ENCODE measurements at regions not wholly inside any gene's neighbourhood (a gene's known extent, or its start where the extent isn't known, plus 50 kb on each side); places are given as distances from the start of the nearest gene placed in this dataset.

GRCh38 chr15:70504299-70504951 lies 258.9 kb downstream of the UACA start:
- no peak for TF ChIP-seq SIN3A (conservative IDR thresholded peaks at IDR 0.05 in 1 of 2, IDR thresholded peaks at IDR 0.05 in 1 of 2; ENCODE audit: low read depth in 1 of 2, low read length in 2 of 2)
- no peak for TF ChIP-seq SP1 (IDR thresholded peaks at IDR 0.05; ENCODE audit: low read depth, low read length)
- no peak for TF ChIP-seq ATF3 (IDR thresholded peaks at IDR 0.05; ENCODE audit: insufficient read depth, low read depth, low read length)
- no peak for TF ChIP-seq FOSL1 (IDR thresholded peaks at IDR 0.05; ENCODE audit: insufficient read depth, low read depth, low read length)
- no peak for TF ChIP-seq CTCF (IDR thresholded peaks at IDR 0.05; ENCODE audit: control extremely low read depth in 1 of 3, insufficient read depth in 1 of 3, low read depth in 1 of 3, low read length in 3 of 3)
- no peak for TF ChIP-seq POLR2A (IDR thresholded peaks at IDR 0.05; ENCODE audit: control extremely low read depth in 1 of 2, low read depth in 2 of 2, low read length in 2 of 2)
- TF ChIP-seq JUND (IDR thresholded peaks at IDR 0.05; ENCODE audit: low read length): no peak

Measured in H1 (cell line).